22Rv1 (cell line): ENCODE measurements at regions not wholly inside any gene's neighbourhood (a gene's known extent, or its start where the extent isn't known, plus 50 kb on each side); places are given as distances from the start of the nearest gene placed in this dataset.

Source experiments
- CTCF ChIP-seq: fragments of 450-650 bp; IDR thresholded peaks from 2 replicates; pipeline ENCODE4 v1.5.1; 2017; ENCODE audit warnings: mild to moderate bottlenecking
- ZFX ChIP-seq: fragments of 450-650 bp; IDR thresholded peaks from 2 replicates; pipeline ENCODE4 v1.6.1; 2017; ENCODE audit warnings: antibody characterized with exemption, borderline replicate concordance

DNA sequence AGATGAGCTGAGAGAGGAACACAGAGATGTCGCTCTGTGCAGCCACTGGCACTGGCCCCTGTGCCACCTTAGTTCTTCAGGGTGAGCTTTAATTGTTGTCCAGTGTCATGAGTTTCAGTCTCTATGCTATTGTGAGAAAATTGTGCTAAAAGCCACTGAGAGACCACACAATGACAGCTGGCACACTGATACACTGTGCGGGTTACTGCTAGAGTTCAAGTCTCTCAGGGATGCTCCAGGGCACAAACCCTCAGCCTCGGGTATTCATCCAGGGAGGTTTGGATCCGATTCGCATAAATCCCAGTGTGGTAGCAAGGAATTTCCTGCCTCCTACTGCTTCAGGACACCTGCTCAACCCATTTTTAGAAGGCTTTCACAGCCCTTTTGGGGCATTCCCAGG lies 68.1 kb upstream of the EDNRB start:
- TF ChIP-seq CTCF, result no peak
- no peak for TF ChIP-seq ZFX
